ENCODE measurements at regions not wholly inside any gene's neighbourhood (a gene's known extent, or its start where the extent isn't known, plus 50 kb on each side); places are given as distances from the start of the nearest gene placed in this dataset.
A peak's percentile ranks its signal among the peaks of the same experiment; 100 is the strongest.
"Not testable (repeated sequence)": the region's sequence is repeated elsewhere in the genome, so short reads cannot be mapped to it uniquely, and the experiment has no call there.

- DNase-seq: no peak
Measured at GRCh38 chr21:35840949-35841348, 219.4 kb downstream of the SETD4 start.

GRCh38 chr21:35840197-35840799 lies 220.0 kb downstream of the SETD4 start:
- peak; percentile 83 for DNase-seq

DNA sequence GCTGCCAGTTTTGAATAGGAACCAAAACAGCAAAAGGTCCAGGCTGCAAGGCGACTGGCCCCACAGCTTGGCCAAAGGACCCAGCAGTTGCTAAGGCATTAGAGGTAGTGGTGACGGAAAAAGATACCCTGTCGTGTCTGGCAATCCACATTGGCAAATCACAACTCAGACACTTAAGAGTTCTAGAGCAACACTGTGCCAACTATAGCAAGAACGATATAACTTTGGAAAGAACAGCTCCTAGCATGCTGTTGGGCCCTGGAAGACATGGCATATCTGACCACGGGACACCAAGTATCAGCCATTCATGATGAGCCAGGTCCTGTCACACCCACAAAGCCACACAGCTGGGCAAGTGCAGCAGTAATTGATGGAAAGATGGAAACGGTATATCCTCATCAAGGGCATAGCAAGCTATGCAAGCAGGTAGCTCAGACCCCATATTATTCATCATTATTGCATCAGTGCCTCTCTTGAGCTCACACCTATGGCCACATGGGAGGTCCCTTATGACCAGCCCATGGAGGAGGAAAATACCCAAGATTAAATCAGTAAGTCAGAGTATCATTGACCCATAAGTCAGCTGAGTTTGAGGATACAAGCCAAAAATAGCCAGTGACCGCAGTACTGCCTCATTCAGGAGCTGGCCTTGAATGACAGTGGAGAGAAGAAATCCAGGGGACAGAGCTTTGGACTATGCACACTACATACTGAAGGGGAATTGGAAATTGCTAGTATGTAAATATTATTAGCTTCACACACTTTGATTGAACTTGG lies 221.2 kb downstream of the SETD4 start:
- DNase-seq: no peak

DNA sequence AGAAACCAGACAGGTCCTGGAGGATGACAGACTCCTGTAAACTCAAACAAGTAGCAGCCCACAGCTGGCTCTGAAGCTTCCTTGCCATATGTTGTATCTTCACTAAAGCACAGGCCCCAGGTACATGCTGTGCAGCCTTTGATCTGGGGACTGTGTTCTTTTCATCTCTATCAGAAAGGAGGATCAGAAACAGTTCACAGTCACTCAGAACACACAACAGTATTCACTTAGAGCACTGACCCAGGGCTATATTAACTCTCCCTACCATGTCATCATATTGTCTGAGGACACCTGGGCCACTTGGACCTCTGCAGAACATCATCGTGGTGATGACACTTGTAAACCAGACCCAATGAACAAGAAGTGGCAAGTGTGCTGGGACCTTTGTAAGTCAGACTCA lies 222.0 kb downstream of the SETD4 start:
- DNase-seq: no peak

- no peak for DNase-seq
Measured at GRCh38 chr21:35833991-35834390, 226.3 kb downstream of the SETD4 start.

- no peak for DNase-seq
Measured at GRCh38 chr21:35833388-35833787, 226.9 kb downstream of the SETD4 start.

DNA sequence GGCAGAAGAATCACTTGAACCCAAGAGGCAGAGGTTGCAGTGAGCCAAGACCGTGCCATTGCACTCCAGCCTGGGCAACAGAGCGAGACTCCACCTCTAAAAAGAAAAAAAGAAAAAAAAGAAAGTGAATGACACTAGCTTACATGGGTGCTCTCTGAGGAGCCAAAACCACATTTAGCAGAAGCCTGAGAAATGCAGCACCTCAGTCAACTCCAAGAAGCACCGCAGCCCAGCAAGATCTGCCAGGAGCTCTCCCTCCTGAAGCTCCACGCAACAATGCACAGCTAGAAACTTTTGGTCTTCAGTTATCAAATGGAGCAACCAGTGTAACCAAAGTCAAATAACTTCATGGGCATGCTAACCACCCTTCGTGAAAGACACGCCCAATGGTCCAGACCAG lies 229.1 kb downstream of the SETD4 start:
- DNase-seq: no peak

DNA sequence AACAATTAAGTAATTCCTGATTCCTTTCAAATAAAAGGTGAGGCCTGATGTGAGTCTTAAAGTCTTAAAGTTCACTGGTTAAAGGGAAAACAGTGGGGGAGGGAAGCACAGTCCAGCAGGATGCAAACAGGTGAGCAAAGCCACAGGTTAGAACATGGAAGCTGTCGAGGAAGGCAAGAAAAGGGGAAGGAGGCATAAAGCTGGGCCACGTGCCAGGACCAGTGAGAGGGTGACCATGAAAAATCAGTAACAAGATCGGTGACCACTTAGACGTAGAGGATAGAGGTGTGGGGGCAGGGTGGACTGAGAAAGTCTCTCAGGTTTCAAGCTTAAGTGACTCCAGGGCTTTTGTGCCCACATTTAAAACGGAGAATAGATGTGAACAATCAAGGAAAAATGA lies 231.3 kb downstream of the SETD4 start:
- no peak for DNase-seq

DNA sequence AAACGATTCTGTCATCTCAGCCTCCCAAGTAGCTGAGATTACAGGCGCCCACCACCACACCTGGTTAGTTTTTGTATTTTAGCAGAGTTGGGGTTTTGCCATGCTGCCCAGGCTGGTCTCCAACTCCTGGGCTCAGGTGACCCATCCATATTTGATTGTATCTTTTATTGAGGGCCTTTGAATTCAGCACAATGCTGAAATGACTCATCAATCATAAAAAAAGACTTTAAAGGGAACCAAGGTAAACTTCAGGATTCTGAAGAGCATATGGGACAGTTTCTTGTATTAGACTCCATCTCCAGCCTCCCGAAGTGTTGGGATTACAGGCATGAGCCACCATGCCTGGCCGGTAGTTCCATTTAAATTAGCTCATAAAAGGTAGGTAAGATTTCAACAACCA lies 232.2 kb downstream of the SETD4 start:
- DNase-seq: no peak

GRCh38 chr21:35827004-35827403 lies 233.3 kb downstream of the SETD4 start:
- no peak for DNase-seq

- no peak for DNase-seq
Measured at GRCh38 chr21:35825370-35826353, 234.7 kb downstream of the SETD4 start.

DNA sequence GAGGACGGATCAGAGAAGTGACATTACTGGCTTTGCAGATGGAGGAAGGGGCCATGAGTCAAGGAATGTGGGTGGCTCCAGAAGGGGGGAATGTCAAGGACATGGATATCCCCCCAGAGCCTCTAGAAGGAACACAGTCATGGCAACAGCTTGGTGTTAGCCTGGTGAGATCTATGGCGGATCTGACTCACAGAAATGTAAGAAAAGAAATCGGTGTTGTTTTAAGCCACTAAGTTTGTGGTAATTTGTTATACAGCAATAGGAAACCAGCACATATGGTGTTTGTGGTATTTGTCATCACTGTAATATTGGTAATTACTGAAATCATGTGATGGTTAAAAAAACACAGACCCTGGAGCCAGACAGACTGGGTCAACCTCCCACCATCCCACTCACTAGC lies 236.2 kb downstream of the SETD4 start:
- DNase-seq: peak; percentile 52

DNA sequence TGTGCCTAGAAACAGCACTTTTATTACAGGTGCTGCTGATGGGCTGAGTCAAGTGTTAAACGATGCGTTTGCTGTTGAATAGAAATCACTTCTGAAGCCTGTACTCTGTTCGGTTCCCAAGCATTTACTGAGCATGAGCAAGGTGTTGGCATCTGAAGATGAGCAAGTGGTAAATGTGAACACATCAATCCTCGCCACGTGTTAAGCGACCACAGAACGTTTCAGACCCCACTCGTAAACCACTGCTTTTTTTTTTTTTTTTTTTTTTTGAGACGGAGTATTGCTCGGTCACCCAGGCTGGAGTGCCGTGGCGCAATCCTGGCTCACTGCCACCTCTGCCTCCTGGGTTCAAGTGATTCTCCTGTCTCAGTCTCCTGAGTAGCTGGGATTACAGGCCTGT lies 241.2 kb downstream of the SETD4 start:
- no peak for DNase-seq

DNA sequence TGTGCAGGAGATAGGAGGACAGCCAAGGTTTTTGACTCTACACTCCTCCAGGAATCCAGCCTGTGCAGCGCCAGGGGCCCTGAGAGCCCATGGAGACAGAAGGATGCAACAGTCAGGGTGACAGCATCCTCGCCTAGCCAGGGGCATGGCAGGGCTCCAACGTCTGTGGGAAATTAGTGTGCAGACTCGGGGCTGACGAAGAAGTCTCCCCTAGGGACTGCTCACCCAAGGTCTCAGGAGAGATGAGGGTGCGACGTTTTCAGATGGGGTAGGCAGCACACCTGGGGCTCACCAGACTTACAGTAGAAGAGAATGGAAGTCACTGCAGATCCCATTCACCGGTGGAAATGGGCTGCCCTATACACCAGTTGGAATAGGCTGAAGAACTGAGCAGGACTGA lies 241.7 kb downstream of the SETD4 start:
- DNase-seq: no peak

GRCh38 chr21:35814858-35815619 lies 245.3 kb downstream of the SETD4 start:
- DNase-seq: no peak

GRCh38 chr21:35812679-35813078 lies 247.6 kb downstream of the SETD4 start:
- no peak for DNase-seq

DNA sequence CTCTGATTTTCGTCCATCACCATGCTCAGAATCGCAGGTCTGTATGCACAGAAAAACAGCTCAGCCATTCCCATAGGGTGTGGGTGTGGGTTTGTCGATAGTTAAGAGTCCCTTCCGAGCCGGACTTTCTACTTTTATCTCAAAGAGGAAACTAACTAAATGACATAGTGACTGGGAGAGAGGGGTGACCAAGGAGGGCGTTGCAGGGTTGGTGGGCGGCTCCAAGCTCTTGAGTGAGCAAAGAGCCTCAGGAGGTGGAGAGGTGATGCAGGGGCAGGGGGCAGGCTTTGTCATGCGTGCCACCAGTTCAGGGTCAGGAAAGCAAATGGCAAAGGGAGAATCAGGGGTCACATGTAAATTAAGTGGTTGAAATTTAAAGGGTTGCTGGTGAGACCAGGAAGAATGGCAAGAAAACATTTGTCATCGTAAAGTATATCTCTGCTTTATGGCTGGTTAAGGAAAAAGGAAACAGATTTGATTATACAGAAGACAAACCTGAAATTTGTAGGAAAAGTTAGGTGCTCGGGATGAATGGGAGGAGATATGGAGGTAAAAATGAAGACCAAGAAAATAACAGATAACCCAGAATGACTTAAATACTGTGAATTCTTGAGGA lies 249.0 kb downstream of the SETD4 start:
- DNase-seq: no peak

- DNase-seq: no peak
Measured at GRCh38 chr21:35810431-35810970, 249.8 kb downstream of the SETD4 start.

- no peak for DNase-seq
Measured at GRCh38 chr21:35801391-35801790, 258.9 kb downstream of the SETD4 start.

DNA sequence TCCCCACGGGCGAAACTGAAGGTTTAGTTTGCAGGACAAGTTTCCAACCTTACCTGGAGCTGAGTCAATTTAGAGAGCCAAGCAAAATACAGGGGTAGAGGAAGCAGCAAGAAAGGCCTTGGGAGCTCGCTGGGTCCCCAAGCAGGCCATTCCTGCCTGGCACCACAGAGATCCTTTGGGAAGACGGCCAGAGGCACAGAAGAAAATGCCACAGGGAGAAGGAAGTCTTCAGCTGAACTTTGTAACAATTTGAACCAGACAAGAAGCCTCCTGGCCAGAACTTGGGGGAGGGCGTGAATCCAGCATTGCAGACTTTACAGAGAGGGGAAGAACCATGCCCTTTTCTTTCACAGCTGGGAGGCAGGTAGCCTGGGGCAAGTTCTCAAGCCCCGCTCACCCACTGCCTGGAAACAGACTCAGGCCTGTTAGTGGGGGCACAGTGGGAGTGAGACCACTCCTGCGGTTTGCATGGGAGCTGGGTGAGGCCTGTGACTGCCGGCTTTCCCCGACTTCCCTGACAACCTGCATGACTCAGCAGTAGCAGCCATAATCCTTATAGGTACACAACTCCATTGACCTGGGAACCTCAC lies 259.4 kb downstream of the SETD4 start:
- not testable (repeated sequence) for DNase-seq

GRCh38 chr21:35796844-35797243 lies 263.5 kb downstream of the SETD4 start:
- no peak for DNase-seq
